ENCODE measurements at regions not wholly inside any gene's neighbourhood (a gene's known extent, or its start where the extent isn't known, plus 50 kb on each side); places are given as distances from the start of the nearest gene placed in this dataset.
"Not testable (repeated sequence)": the region's sequence is repeated elsewhere in the genome, so short reads cannot be mapped to it uniquely, and the experiment has no call there.

GRCh38 chr13:74741732-74742131 lies 607.5 kb upstream of the KLF12 start:
- Histone ChIP-seq H3K9me3 (ENCODE audit: low read length) (no peaks in the 10 kb centered on the region), H3K36me3 (ENCODE audit: insufficient read depth, low read length) (no peaks in the 10 kb centered on the region), H3K9ac (ENCODE audit: low read length) (no peak overlapping the region), H3K4me1 (ENCODE audit: insufficient read depth, low read length) (no peaks in the 10 kb centered on the region), H3K27me3 (ENCODE audit: control insufficient read depth in 1 of 2, insufficient read depth in 2 of 2, low read length in 2 of 2) (no peaks in the 10 kb centered on the region), H3K4me3 (ENCODE audit: low read depth in 1 of 2, low read length in 2 of 2) (no peak overlapping the region), H3K27ac (ENCODE audit: low read depth, low read length) (no peak overlapping the region)

GRCh38 chr13:74732736-74733385 lies 598.7 kb upstream of the KLF12 start:
- Histone ChIP-seq H3K27me3 (ENCODE audit: control insufficient read depth in 1 of 2, insufficient read depth in 2 of 2, low read length in 2 of 2) (no peaks in the 10 kb centered on the region), H3K27ac (ENCODE audit: low read depth, low read length) (no peak overlapping the region), H3K36me3 (ENCODE audit: insufficient read depth, low read length) (no peaks in the 10 kb centered on the region), H3K9ac (ENCODE audit: low read length) (no peak overlapping the region), H3K4me1 (ENCODE audit: insufficient read depth, low read length) (no peaks in the 10 kb centered on the region), H3K4me3 (ENCODE audit: low read depth in 1 of 2, low read length in 2 of 2) (no peak overlapping the region), H3K9me3 (ENCODE audit: low read length) (no peaks in the 10 kb centered on the region)

- Histone ChIP-seq H3K4me1 (ENCODE audit: insufficient read depth, low read length) (no peaks in the 10 kb centered on the region), H3K9ac (ENCODE audit: low read length) (no peak overlapping the region), H3K36me3 (ENCODE audit: insufficient read depth, low read length) (no peaks in the 10 kb centered on the region), H3K27ac (ENCODE audit: low read depth, low read length) (no peak overlapping the region), H3K4me3 (ENCODE audit: low read depth in 1 of 2, low read length in 2 of 2) (no peak overlapping the region), H3K9me3 (ENCODE audit: low read length) (no peaks in the 10 kb centered on the region), H3K27me3 (ENCODE audit: control insufficient read depth in 1 of 2, insufficient read depth in 2 of 2, low read length in 2 of 2) (no peaks in the 10 kb centered on the region)
Measured at GRCh38 chr13:74731731-74732130, 597.5 kb upstream of the KLF12 start.

DNA sequence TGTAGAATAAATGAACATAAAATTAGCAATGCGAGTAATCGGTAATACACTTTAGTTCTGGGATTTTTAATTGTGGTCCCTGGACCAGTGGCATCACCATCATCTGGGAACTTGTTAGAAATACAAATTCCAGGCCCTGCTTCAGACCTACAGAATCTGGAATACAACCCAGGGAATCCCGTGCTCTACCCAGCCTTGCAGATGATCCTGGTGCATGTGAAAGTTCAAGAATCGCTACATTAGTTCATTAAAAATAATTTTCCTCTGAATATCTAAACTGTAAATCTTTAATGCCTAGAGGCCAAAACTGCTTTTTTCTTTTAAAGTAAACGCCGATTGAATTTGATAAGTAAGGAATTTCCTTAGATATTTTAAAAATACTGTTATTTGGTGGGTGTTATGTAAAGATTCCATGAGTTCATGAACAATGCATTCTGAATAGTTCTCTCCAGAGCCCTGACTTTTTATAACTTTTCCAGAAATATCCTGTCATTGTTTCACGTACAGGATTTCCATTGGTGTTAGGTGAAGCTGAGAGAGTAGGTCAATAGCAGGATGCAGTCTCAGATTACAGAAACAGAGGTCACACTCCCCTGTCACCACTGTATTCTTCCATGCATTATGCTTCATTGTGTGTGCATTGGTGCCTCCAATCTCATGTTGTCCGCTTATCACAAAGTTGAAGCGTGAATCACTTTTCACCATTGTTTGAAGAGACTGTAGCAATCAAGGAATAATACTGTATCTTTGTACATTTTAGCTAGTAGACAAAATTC lies 596.5 kb upstream of the KLF12 start:
- Histone ChIP-seq H3K27me3 (ENCODE audit: control insufficient read depth in 1 of 2, insufficient read depth in 2 of 2, low read length in 2 of 2) (no peaks in the 10 kb centered on the region), H3K27ac (ENCODE audit: low read depth, low read length) (no peak overlapping the region), H3K9me3 (ENCODE audit: low read length) (no peaks in the 10 kb centered on the region), H3K4me1 (ENCODE audit: insufficient read depth, low read length) (no peaks in the 10 kb centered on the region), H3K9ac (ENCODE audit: low read length) (no peak overlapping the region), H3K36me3 (ENCODE audit: insufficient read depth, low read length) (no peaks in the 10 kb centered on the region), H3K4me3 (ENCODE audit: low read depth in 1 of 2, low read length in 2 of 2) (no peak overlapping the region)

GRCh38 chr13:74726206-74726605 lies 592.0 kb upstream of the KLF12 start:
- Histone ChIP-seq H3K36me3 (ENCODE audit: insufficient read depth, low read length) (no peaks in the 10 kb centered on the region), H3K27ac (ENCODE audit: low read depth, low read length) (no peak overlapping the region), H3K9me3 (ENCODE audit: low read length) (no peaks in the 10 kb centered on the region), H3K4me3 (ENCODE audit: low read depth in 1 of 2, low read length in 2 of 2) (no peak overlapping the region), H3K4me1 (ENCODE audit: insufficient read depth, low read length) (no peaks in the 10 kb centered on the region), H3K27me3 (ENCODE audit: control insufficient read depth in 1 of 2, insufficient read depth in 2 of 2, low read length in 2 of 2) (no peaks in the 10 kb centered on the region), H3K9ac (ENCODE audit: low read length) (no peak overlapping the region)

DNA sequence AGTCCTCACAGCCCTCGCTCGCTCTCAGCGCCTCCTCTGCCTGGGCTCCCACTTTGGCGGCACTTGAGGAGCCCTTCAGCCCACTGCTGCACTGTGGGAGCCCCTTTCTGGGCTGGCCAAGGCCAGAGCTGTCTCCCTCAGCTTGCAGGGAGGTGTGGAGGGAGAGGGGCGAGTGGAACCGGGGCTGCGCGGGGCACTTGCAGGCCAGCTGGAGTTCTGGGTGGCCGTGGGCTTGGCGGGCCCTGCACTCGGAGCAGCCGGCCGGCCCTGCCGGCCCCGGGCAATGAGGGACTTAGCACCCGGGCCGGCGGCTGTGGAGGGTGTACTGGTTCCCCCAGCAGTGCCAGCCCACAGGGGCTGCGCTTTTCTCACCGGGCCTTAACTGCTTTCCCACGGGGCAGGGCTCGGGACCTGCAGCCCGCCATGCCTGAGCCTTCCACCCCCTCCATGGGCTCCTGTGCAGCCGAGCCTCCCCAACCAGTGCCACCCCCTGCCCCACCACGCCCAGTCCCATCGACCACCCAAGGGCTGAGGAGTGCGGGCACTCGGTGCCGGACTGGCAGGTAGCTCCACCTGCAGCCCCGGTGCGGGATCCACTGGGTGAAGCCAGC lies 584.1 kb upstream of the KLF12 start:
- H3K27ac ChIP-seq (ENCODE audit: low read depth, low read length); H3K9ac ChIP-seq (ENCODE audit: low read length); H3K27me3 ChIP-seq (ENCODE audit: control insufficient read depth in 1 of 2, insufficient read depth in 2 of 2, low read length in 2 of 2); H3K4me3 ChIP-seq (ENCODE audit: low read depth in 1 of 2, low read length in 2 of 2); H3K4me1 ChIP-seq (ENCODE audit: insufficient read depth, low read length); H3K36me3 ChIP-seq (ENCODE audit: insufficient read depth, low read length); H3K9me3 ChIP-seq (ENCODE audit: low read length): not testable (repeated sequence)

- Histone ChIP-seq H3K36me3 (ENCODE audit: insufficient read depth, low read length) (no peaks in the 10 kb centered on the region), H3K9ac (ENCODE audit: low read length) (no peak overlapping the region), H3K4me3 (ENCODE audit: low read depth in 1 of 2, low read length in 2 of 2) (no peak overlapping the region), H3K27me3 (ENCODE audit: control insufficient read depth in 1 of 2, insufficient read depth in 2 of 2, low read length in 2 of 2) (no peaks in the 10 kb centered on the region), H3K27ac (ENCODE audit: low read depth, low read length) (no peak overlapping the region), H3K9me3 (ENCODE audit: low read length) (no peaks in the 10 kb centered on the region), H3K4me1 (ENCODE audit: insufficient read depth, low read length) (no peaks in the 10 kb centered on the region)
Measured at GRCh38 chr13:74715718-74716117, 581.5 kb upstream of the KLF12 start.

GRCh38 chr13:74710006-74710405 lies 575.8 kb upstream of the KLF12 start:
- Histone ChIP-seq H3K4me1 (ENCODE audit: insufficient read depth, low read length) (no peaks in the 10 kb centered on the region), H3K4me3 (ENCODE audit: low read depth in 1 of 2, low read length in 2 of 2) (no peak overlapping the region), H3K9ac (ENCODE audit: low read length) (no peak overlapping the region), H3K27ac (ENCODE audit: low read depth, low read length) (no peak overlapping the region), H3K27me3 (ENCODE audit: control insufficient read depth in 1 of 2, insufficient read depth in 2 of 2, low read length in 2 of 2) (no peaks in the 10 kb centered on the region), H3K9me3 (ENCODE audit: low read length) (no peaks in the 10 kb centered on the region), H3K36me3 (ENCODE audit: insufficient read depth, low read length) (no peaks in the 10 kb centered on the region)

GRCh38 chr13:74709226-74709625 lies 575.0 kb upstream of the KLF12 start:
- H3K36me3 ChIP-seq (ENCODE audit: insufficient read depth, low read length), result no peaks in the 10 kb centered on the region
- H3K4me3 ChIP-seq (ENCODE audit: low read depth in 1 of 2, low read length in 2 of 2), result no peak overlapping the region
- H3K4me1 ChIP-seq (ENCODE audit: insufficient read depth, low read length), result no peaks in the 10 kb centered on the region
- H3K9ac ChIP-seq (ENCODE audit: low read length), result no peak overlapping the region
- H3K27ac ChIP-seq (ENCODE audit: low read depth, low read length), result no peak overlapping the region
- no peaks in the 10 kb centered on the region for H3K27me3 ChIP-seq (ENCODE audit: control insufficient read depth in 1 of 2, insufficient read depth in 2 of 2, low read length in 2 of 2)
- no peaks in the 10 kb centered on the region for H3K9me3 ChIP-seq (ENCODE audit: low read length)

DNA sequence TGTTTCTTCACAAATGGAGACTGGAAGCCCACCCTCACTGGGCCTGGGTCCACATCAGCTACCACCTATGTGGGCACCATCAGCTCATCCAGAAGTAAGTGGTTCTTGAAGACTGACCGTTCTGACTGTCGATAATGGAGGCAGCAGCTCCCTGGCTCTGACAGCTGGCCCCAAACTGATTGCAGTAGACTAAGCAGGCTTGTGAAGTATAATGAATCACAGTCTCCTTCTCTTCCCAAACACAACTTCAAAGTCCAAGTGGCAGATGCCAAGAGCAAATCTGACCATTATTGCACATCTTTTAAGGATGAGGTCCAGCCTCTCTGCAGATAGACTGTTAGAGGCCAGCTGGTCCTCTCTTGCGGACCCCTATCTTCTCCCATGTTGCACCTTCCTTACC lies 574.4 kb upstream of the KLF12 start:
- H3K4me3 ChIP-seq (ENCODE audit: low read depth in 1 of 2, low read length in 2 of 2), result no peak overlapping the region
- H3K27me3 ChIP-seq (ENCODE audit: control insufficient read depth in 1 of 2, insufficient read depth in 2 of 2, low read length in 2 of 2), result no peaks in the 10 kb centered on the region
- H3K4me1 ChIP-seq (ENCODE audit: insufficient read depth, low read length), result no peaks in the 10 kb centered on the region
- no peak overlapping the region for H3K9ac ChIP-seq (ENCODE audit: low read length)
- H3K36me3 ChIP-seq (ENCODE audit: insufficient read depth, low read length), result no peaks in the 10 kb centered on the region
- no peaks in the 10 kb centered on the region for H3K9me3 ChIP-seq (ENCODE audit: low read length)
- H3K27ac ChIP-seq (ENCODE audit: low read depth, low read length), result no peak overlapping the region

DNA sequence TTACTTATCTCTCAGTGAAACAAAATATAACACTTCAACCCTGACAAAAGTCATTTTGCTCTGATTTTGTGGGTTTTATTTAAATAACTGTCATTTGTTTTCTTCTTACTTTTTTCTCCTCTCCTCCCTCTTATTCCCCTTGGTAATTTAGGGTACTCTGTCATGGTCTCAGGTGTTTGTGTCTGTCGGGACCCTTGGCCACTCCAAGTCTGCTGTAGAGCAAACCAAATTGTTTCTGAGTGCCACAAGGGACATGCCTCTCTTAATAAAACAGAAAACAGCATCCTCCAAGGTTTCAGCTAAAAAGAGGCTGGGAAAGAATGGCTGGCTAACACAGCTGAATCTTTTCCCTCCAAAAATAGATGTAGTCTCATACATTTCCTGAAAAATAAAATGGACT lies 573.1 kb upstream of the KLF12 start:
- H3K9ac ChIP-seq (ENCODE audit: low read length), result no peak overlapping the region
- no peaks in the 10 kb centered on the region for H3K27me3 ChIP-seq (ENCODE audit: control insufficient read depth in 1 of 2, insufficient read depth in 2 of 2, low read length in 2 of 2)
- H3K4me3 ChIP-seq (ENCODE audit: low read depth in 1 of 2, low read length in 2 of 2), result no peak overlapping the region
- no peak overlapping the region for H3K27ac ChIP-seq (ENCODE audit: low read depth, low read length)
- H3K36me3 ChIP-seq (ENCODE audit: insufficient read depth, low read length), result no peaks in the 10 kb centered on the region
- no peaks in the 10 kb centered on the region for H3K9me3 ChIP-seq (ENCODE audit: low read length)
- no peaks in the 10 kb centered on the region for H3K4me1 ChIP-seq (ENCODE audit: insufficient read depth, low read length)
